GM23248 (cell line): ENCODE measurements at regions not wholly inside any gene's neighbourhood (a gene's known extent, or its start where the extent isn't known, plus 50 kb on each side); places are given as distances from the start of the nearest gene placed in this dataset.

Experiments used
- EZH2 ChIP-seq: fragments of 200-600 bp; sonication (generic); IDR thresholded peaks from 2 replicates; pipeline ENCODE4 v1.6.1; 2018; ENCODE audit warnings: antibody characterized with exemption, mild to moderate bottlenecking; ENCODE audit not compliant: insufficient read depth, poor library complexity, severe bottlenecking
- EZH2phosphoT487 ChIP-seq: fragments of 200-600 bp; sonication (generic); IDR thresholded peaks from 2 replicates; pipeline ENCODE4 v1.6.1; 2018; ENCODE audit warnings: antibody characterized with exemption, moderate library complexity, mild to moderate bottlenecking, low read depth; ENCODE audit not compliant: insufficient read depth

DNA sequence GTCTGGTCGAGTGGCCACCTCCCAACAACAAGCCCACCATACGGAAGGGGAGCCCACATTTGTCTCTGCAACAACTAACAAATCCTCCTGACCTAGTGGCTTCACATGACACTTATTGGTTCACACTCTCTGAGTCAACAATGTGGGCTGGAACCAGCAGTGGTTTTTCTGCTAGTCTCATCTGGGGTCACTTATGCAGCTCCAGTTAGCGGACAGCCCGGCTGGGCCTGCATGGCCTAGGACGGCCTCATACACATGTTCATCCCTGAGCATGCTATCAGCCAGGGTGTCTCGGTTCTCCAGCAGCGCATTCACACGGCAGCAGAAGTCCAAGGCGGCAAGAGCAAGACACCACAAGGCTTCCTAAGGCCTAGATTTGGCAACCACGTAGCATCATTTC is 281.7 kb downstream of the XXYLT1 start:
- TF ChIP-seq EZH2phosphoT487 (no peak), EZH2 (no peak)
